Erythroblast (primary cell): ENCODE measurements at regions not wholly inside any gene's neighbourhood (a gene's known extent, or its start where the extent isn't known, plus 50 kb on each side); places are given as distances from the start of the nearest gene placed in this dataset.

Experiments
- DNase-seq, 2 experiments: peaks; one replicate each; lab custom pipeline; 2025; lab: John Stamatoyannopoulos, UW
- GATA1 ChIP-seq: IDR thresholded peaks from 2 replicates; pipeline ENCODE4 v1.6.1; 2011; ENCODE audit warnings: low read depth, mild to moderate bottlenecking, control low read depth, low read length, moderate library complexity
- POLR2A ChIP-seq: IDR thresholded peaks from 2 replicates; pipeline ENCODE4 v1.6.1; 2011; ENCODE audit warnings: mild to moderate bottlenecking, low read length

- DNase-seq = no peak
- TF ChIP-seq POLR2A (no peak), GATA1 (no peak)
Observed at GRCh38 chr1:81410351-81410750, 390.4 kb upstream of the ADGRL2 start.

DNA sequence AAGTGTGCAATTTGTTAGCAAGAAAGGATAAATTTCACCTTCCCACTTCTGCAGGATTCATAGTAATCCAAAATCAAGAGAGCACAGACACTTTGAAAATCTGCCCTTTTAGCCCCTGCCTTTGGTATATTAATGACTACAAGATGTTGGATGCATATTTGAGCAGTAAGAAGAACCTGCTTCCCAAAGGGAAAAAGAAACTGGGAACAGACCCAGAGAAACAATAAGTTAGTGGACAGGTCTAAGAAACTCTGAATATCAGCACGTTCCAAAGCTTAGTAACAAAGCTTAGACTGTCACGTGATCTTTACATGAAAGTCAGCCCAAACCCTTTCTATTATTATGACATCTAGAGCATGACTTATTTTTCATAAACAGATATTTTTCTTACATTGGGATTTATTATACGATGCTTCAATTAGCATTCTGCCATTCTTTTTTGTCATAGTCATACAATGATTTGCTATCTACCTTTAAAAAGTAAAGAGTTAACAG is 390.9 kb upstream of the ADGRL2 start:
- no peak for DNase-seq

GRCh38 chr1:81409262-81409661 is 391.5 kb upstream of the ADGRL2 start:
- TF ChIP-seq POLR2A = no peak
- TF ChIP-seq GATA1 = no peak
- DNase-seq = no peak

More for the DNA sequence above, 390.9 kb upstream of the ADGRL2 start:
- TF ChIP-seq POLR2A (no peak), GATA1 (no peak)

DNA sequence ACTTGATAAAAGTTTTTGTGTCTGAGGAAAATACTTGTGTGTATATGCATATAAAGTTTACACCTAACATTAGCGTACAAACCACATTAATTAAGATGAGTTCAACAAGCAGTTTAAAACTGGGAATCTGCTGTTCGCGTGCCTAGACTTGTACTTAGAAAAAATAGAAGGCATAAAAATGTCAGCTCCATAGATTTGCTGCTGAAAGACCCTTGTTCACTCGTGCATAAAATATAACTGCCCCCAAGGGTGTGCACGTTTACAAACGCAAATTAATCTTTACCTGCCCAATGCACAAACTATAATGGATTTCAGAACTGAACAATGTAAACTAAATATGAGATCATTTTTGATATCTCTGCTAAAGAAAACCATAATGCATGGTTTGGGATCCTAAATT is 392.3 kb upstream of the ADGRL2 start:
- no peak for DNase-seq

DNA sequence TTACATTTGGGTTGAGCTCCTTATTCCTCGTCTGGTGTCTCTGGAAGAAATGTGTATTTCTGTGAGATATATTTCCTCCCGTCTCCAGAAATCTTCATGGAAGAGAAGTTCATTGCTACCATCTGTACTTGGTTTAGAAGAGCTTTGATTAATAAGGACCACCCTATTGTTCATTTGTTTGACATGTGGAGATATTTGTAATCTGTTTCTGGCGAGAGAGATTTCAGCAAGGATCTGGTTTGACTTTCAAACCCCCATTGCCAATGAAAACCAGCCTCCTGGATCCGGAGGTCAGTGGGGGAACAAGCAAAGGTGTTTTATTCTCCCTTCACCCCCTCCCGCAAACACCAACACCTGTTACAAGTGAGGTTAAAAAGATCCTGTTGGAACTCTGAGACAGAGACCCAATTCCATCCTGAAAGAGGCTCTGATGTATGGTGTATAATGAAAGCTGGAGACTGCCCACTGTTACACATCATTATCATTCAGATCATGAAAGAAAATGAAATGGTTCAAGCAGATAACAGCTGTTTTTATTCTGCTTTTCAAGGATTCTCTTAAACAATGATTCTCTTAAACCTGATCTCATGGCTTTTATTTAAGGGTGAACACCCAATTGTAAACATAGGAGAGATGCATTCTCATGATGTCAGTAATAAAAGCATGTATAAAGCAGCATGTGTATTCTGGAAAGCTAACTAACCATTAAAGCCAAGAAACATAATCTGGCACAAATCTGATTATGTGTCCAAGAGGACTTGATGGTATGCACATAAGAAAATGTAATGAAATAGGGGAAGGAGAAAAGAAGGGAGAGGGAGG is 393.5 kb upstream of the ADGRL2 start:
- TF ChIP-seq POLR2A (no peak), GATA1 (no peak)

More for the DNA sequence above, 392.3 kb upstream of the ADGRL2 start:
- TF ChIP-seq GATA1 = no peak
- no peak for TF ChIP-seq POLR2A

GRCh38 chr1:81406292-81406999 is 394.3 kb upstream of the ADGRL2 start:
- DNase-seq = no peak
- TF ChIP-seq POLR2A = no peak
- TF ChIP-seq GATA1 = no peak

More for the DNA sequence above, 393.5 kb upstream of the ADGRL2 start:
- no peak for DNase-seq

GRCh38 chr1:81398041-81398440 is 402.7 kb upstream of the ADGRL2 start:
- DNase-seq = no peak
- TF ChIP-seq GATA1 (no peak), POLR2A (no peak)

DNA sequence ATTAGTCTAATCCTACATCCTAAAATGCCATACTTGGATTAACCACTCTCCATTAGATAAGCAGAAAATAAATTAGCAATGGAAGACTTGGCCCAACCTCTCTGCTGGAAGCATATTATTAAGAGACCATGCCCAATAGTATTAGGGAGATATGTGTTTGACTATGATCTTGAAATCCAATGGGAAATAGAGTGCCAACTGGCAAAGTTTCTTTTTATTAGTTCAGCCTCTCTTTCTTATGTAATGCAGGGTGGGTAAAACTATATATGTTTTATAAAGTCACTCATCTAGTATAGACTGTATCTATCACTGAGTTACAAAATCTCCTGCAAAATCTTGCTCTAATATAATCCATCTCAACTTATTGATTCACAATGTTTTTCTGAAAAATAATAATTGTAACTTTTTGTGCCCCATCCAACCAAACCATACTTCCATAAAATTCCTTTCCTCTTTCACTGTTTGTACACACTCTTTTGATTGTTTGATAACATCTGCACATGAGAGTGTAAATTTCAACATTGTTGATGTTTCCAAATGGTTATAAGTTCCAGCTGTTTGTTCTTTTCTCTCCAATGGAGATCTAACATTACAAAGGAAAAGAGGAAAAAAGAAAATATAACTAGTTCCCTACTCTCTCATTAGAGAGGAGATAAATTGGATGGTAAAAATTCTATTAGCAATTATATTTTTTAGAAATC is 408.1 kb upstream of the ADGRL2 start:
- DNase-seq = no peak
- TF ChIP-seq POLR2A (no peak), GATA1 (no peak)

- no peak for DNase-seq
- TF ChIP-seq GATA1 (no peak), POLR2A (no peak)
Observed at GRCh38 chr1:81391125-81391828, 409.5 kb upstream of the ADGRL2 start.

- DNase-seq = no peak
- TF ChIP-seq GATA1 (no peak), POLR2A (no peak)
Observed at GRCh38 chr1:81388435-81388834, 412.3 kb upstream of the ADGRL2 start.

DNA sequence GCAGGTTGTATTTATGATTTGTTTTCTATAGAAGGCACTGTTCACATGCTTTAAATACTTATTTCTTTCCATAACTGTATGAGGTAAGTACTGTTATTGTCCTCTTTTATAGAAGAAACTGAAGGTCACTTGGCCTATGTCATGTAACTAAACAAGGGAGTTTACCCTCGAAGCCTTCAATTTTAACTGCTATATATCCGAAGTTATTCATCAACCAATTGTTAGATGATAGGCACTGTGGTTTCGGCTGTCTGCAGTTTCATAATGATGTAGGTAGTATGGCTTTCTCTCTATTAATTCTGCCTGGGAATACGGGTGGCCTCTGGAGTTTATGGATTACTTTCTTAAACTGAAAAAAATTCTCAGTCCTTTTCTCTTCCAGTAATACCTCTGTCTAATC is 413.3 kb upstream of the ADGRL2 start:
- DNase-seq = no peak
- TF ChIP-seq POLR2A (no peak), GATA1 (no peak)

GRCh38 chr1:81382561-81382960 is 418.2 kb upstream of the ADGRL2 start:
- TF ChIP-seq GATA1 (no peak), POLR2A (no peak)
- no peak for DNase-seq

- no peak for TF ChIP-seq GATA1
- TF ChIP-seq POLR2A = no peak
Observed at GRCh38 chr1:81381881-81382280, 418.9 kb upstream of the ADGRL2 start.

DNA sequence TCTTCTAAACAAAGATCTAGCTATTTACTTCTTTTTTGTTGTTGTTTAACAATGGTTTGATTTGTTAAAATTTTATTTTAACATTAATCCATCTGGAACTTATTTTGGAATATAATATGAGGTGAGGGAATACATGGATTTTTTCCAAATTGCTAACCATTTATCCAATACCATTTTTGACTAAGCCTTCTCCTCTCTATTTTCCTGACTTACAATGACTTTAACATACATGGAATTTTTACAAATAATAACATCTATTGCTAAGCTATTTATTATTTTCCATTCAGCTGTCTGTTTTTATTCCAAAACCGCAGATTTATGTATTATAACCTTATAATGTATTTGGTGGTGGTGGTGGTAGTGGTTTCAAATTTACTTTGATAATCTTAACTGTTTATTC is 420.3 kb upstream of the ADGRL2 start:
- no peak for DNase-seq
- TF ChIP-seq GATA1 = no peak
- TF ChIP-seq POLR2A = no peak

More at GRCh38 chr1:81381881-81382280, 418.9 kb upstream of the ADGRL2 start:
- DNase-seq = no peak
